H9 (cell line): ENCODE measurements at regions not wholly inside any gene's neighbourhood (a gene's known extent, or its start where the extent isn't known, plus 50 kb on each side); places are given as distances from the start of the nearest gene placed in this dataset.

Experiments
- DNase-seq: peaks from one replicate; pipeline ENCODE4 v3.0.0-alpha.2; 2017
- H2AFZ ChIP-seq: one replicate; pipeline ENCODE4 v1.6.1; 2013; ENCODE audit warnings: mild to moderate bottlenecking, low read length, control low read depth, moderate library complexity
- H2AK5ac ChIP-seq: 2 replicates; pipeline ENCODE4 v1.6.1; 2013; ENCODE audit warnings: low read length, control low read depth, mixed read lengths; ENCODE audit not compliant: insufficient read length
- H2BK120ac ChIP-seq: one replicate; pipeline ENCODE4 v1.6.1; 2013; ENCODE audit warnings: low read depth, mild to moderate bottlenecking, low read length, control low read depth, inconsistent platforms; ENCODE audit not compliant: poor library complexity, severe bottlenecking
- H2BK12ac ChIP-seq: 2 replicates; pipeline ENCODE4 v1.6.1; 2013; ENCODE audit warnings: low read length, control low read depth, mixed read lengths, low read depth; ENCODE audit not compliant: insufficient read length
- H2BK15ac ChIP-seq: 2 replicates; pipeline ENCODE4 v1.6.1; 2013; ENCODE audit warnings: low read depth, low read length, control low read depth
- H2BK20ac ChIP-seq: one replicate; pipeline ENCODE4 v1.6.1; 2013; ENCODE audit warnings: low read depth, mild to moderate bottlenecking, low read length, control low read depth, inconsistent platforms; ENCODE audit not compliant: poor library complexity, severe bottlenecking
- H2BK5ac ChIP-seq: 2 replicates; pipeline ENCODE4 v1.6.1; 2013; ENCODE audit warnings: low read length, control low read depth, mixed read lengths; ENCODE audit not compliant: insufficient read length
- H3K14ac ChIP-seq: 2 replicates; pipeline ENCODE4 v1.6.1; 2013; ENCODE audit warnings: low read length, control low read depth; ENCODE audit not compliant: insufficient read depth
- H3K18ac ChIP-seq: 2 replicates; pipeline ENCODE4 v1.6.1; 2013; ENCODE audit warnings: low read depth, mild to moderate bottlenecking, mixed read lengths, low read length, control low read depth; ENCODE audit not compliant: insufficient read length
- H3K23ac ChIP-seq: 2 replicates; pipeline ENCODE4 v1.6.1; 2013; ENCODE audit warnings: low read length, control low read depth, mixed read lengths, low read depth; ENCODE audit not compliant: insufficient read length
- H3K23me2 ChIP-seq: 2 replicates; pipeline ENCODE4 v1.6.1; 2013; ENCODE audit warnings: low read depth, mild to moderate bottlenecking, mixed read lengths, low read length, control low read depth; ENCODE audit not compliant: insufficient read length, poor library complexity, severe bottlenecking
- H3K27ac ChIP-seq: 2 replicates; pipeline ENCODE4 v1.5.1; 2013; ENCODE audit warnings: low read length, control low read depth, mixed read lengths, low read depth; ENCODE audit not compliant: insufficient read length
- H3K27me3 ChIP-seq: 2 replicates; pipeline ENCODE4 v1.6.1; 2013; ENCODE audit warnings: low read length, control low read depth, inconsistent platforms; ENCODE audit not compliant: insufficient read depth
- H3K4ac ChIP-seq: 2 replicates; pipeline ENCODE4 v1.6.1; 2013; ENCODE audit warnings: low read depth, mild to moderate bottlenecking, control low read depth, inconsistent platforms, low read length, moderate library complexity
- H3K4me1 ChIP-seq: 2 replicates; pipeline ENCODE4 v1.6.1; 2013; ENCODE audit warnings: low read length, control low read depth, inconsistent platforms; ENCODE audit not compliant: insufficient read depth
- H3K4me2 ChIP-seq: 2 replicates; pipeline ENCODE4 v1.6.1; 2013; ENCODE audit warnings: low read length, control low read depth, mixed read lengths; ENCODE audit not compliant: insufficient read length, insufficient read depth
- H3K56ac ChIP-seq: 2 replicates; pipeline ENCODE4 v1.6.1; 2013; ENCODE audit warnings: low read depth, mild to moderate bottlenecking, mixed read lengths, low read length, control low read depth; ENCODE audit not compliant: insufficient read length
- H3K79me1 ChIP-seq: 2 replicates; pipeline ENCODE4 v1.6.1; 2013; ENCODE audit warnings: low read depth, mild to moderate bottlenecking, moderate library complexity, low read length, control low read depth, inconsistent platforms; ENCODE audit not compliant: insufficient read depth, poor library complexity, severe bottlenecking
- H3K79me2 ChIP-seq: 2 replicates; pipeline ENCODE4 v1.6.1; 2013; ENCODE audit warnings: low read length, control low read depth, inconsistent platforms; ENCODE audit not compliant: insufficient read depth
- H3K9ac ChIP-seq: 2 replicates; pipeline ENCODE4 v1.6.1; 2013; ENCODE audit warnings: low read length, control low read depth, mixed read lengths; ENCODE audit not compliant: insufficient read length; ENCODE audit errors: extremely low read depth
- H3K9me3 ChIP-seq: one replicate; pipeline ENCODE4 v1.6.1; 2013; ENCODE audit warnings: low read depth, low read length, inconsistent platforms; ENCODE audit not compliant: control insufficient read depth
- H3T11ph ChIP-seq: one replicate; pipeline ENCODE4 v1.6.1; 2013; ENCODE audit warnings: mild to moderate bottlenecking, low read length, control low read depth, inconsistent platforms
- H4K20me1 ChIP-seq: one replicate; pipeline ENCODE4 v1.6.1; 2013; ENCODE audit not compliant: control insufficient read depth, insufficient read length, insufficient read depth
- H4K5ac ChIP-seq: 2 replicates; pipeline ENCODE4 v1.6.1; 2013; ENCODE audit warnings: low read depth, mild to moderate bottlenecking, mixed read lengths, low read length, control low read depth; ENCODE audit not compliant: insufficient read length
- H4K8ac ChIP-seq: replicated peaks from 2 replicates; pipeline ENCODE4 v1.6.1; 2013; ENCODE audit warnings: low read length, control low read depth, mixed read lengths, low read depth; ENCODE audit not compliant: insufficient read length
- H4K91ac ChIP-seq: 2 replicates; pipeline ENCODE4 v1.6.1; 2013; ENCODE audit warnings: low read depth, mild to moderate bottlenecking, moderate library complexity, mixed read lengths, low read length, control low read depth; ENCODE audit not compliant: insufficient read length
- H3K27ac Mint-ChIP-seq, 3 experiments: 2 replicates in 2 of 3; 3 replicates in 1 of 3; pipeline ENCODE4 v1.8.0; 2020 to 2021; ENCODE audit warnings: mixed read lengths in 3 of 3, mild to moderate bottlenecking in 1 of 3, moderate library complexity in 1 of 3
- H3K27me3 Mint-ChIP-seq: 2 replicates; pipeline ENCODE4 v1.8.0; 2021; ENCODE audit warnings: low read depth, mild to moderate bottlenecking, moderate library complexity, mixed read lengths
- H3K36me3 Mint-ChIP-seq, 3 experiments: 2 replicates in 2 of 3; 3 replicates in 1 of 3; pipeline ENCODE4 v1.8.0; 2020 to 2021; ENCODE audit warnings: low read depth in 3 of 3, mixed read lengths in 3 of 3; ENCODE audit not compliant: insufficient read depth in 1 of 3
- H3K4me1 Mint-ChIP-seq, 2 experiments: 2 replicates each; pipeline ENCODE4 v1.8.0; 2020; ENCODE audit warnings: mixed read lengths in 2 of 2
- H3K4me3 Mint-ChIP-seq, 2 experiments: 2 replicates in 1 of 2; 3 replicates in 1 of 2; pipeline ENCODE4 v1.8.0; 2020 to 2021; ENCODE audit warnings: mild to moderate bottlenecking in 2 of 2, mixed read lengths in 2 of 2, moderate library complexity in 1 of 2
- H3K9me3 Mint-ChIP-seq, 2 experiments: 2 replicates in 1 of 2; 3 replicates in 1 of 2; pipeline ENCODE4 v1.8.0; 2020; ENCODE audit warnings: mild to moderate bottlenecking in 2 of 2, mixed read lengths in 2 of 2, moderate library complexity in 1 of 2
- WGBS: extraction: QIAGEN DNeasy Blood & Tissue Kit; methylation state at CpG from one replicate; pipeline ENCODE4 v1.1.7; 2013; ENCODE audit warnings: missing lambda C conversion rate, low lambda C conversion rate, mixed read lengths; ENCODE audit not compliant: insufficient read length; ENCODE audit errors: extremely low coverage; 5-methylcytosine and 5-hydroxymethylcytosine counted together
- TF ChIP-seq, protein P1 (sequence below): fragments of 200-600 bp; sonication (generic); conservative IDR thresholded peaks from 3 replicates; pipeline ENCODE4 v1.8.0; 2021; ENCODE audit warnings: antibody characterized with exemption, mild to moderate bottlenecking

DNA sequence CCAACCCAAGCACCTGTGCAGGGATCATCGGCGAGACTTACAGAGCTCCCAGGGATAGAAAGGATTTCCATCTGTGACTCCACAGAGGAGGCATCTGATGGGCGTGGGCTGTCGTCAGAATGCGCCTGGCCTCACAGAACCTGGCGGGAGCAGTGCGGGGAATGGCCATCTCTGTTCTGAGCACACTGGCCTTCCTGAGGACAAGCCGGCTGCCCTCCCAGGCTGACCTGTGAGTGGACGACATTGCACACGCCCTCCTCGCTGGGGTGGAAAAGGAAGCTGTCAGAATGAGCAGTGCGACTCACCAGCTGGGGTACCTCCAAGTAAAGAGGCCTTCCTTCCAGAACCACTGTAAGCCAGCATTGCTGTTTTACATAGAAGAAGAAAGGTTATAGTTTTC is 234.6 kb upstream of the PITRM1 start:
- Histone ChIP-seq H2BK120ac (no peak overlapping the region), H3T11ph (no peak overlapping the region), H3K14ac (no peak overlapping the region), H3K27me3 (no peaks in the 10 kb centered on the region), H3K79me1 (no peaks in the 10 kb centered on the region), H2BK12ac (no peak overlapping the region), H2AFZ (no peak overlapping the region), H2BK20ac (no peak overlapping the region), H3K18ac (no peak overlapping the region), H4K20me1 (no peaks in the 10 kb centered on the region), H3K23me2 (no peaks in the 10 kb centered on the region), H3K79me2 (no peaks in the 10 kb centered on the region), H3K4me2 (no peak overlapping the region), H3K23ac (no peak overlapping the region), H2BK5ac (no peak overlapping the region), H3K56ac (no peak overlapping the region), H3K4me1 (no peaks in the 10 kb centered on the region; the same call in 1 of the 2 replicates), H3K9ac (no peak overlapping the region), H3K9me3 (no peaks in the 10 kb centered on the region), H3K4ac (no peak overlapping the region), H2BK15ac (no peak overlapping the region), H2AK5ac (no peak overlapping the region), H4K5ac (no peak overlapping the region), H4K91ac (no peak overlapping the region), H3K27ac (no peak overlapping the region), H4K8ac (no peak overlapping the region)
- H3K4me3 Mint-ChIP-seq: no peak overlapping the region
- H3K36me3 Mint-ChIP-seq: no peaks in the 10 kb centered on the region
- H3K27ac Mint-ChIP-seq: no peak overlapping the region
- H3K4me1 Mint-ChIP-seq: peaks cover 4 to 5% of the 10 kb centered on the region in 2 experiments; a peak in 1 of 4 replicates
- WGBS: no CpG with 5 or more reads among the region's 12 CpGs
- peaks cover 2 to 4% of the 10 kb centered on the region in 2 experiments; a peak in 3 of 5 replicates for H3K9me3 Mint-ChIP-seq
- 0 out of 2 replicates have a peak, but pooled peaks cover 1% of the 10 kb centered on the region for H3K27me3 Mint-ChIP-seq
- no peak for DNase-seq
- TF ChIP-seq, protein P1, sequence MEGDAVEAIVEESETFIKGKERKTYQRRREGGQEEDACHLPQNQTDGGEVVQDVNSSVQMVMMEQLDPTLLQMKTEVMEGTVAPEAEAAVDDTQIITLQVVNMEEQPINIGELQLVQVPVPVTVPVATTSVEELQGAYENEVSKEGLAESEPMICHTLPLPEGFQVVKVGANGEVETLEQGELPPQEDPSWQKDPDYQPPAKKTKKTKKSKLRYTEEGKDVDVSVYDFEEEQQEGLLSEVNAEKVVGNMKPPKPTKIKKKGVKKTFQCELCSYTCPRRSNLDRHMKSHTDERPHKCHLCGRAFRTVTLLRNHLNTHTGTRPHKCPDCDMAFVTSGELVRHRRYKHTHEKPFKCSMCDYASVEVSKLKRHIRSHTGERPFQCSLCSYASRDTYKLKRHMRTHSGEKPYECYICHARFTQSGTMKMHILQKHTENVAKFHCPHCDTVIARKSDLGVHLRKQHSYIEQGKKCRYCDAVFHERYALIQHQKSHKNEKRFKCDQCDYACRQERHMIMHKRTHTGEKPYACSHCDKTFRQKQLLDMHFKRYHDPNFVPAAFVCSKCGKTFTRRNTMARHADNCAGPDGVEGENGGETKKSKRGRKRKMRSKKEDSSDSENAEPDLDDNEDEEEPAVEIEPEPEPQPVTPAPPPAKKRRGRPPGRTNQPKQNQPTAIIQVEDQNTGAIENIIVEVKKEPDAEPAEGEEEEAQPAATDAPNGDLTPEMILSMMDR: no peak
